NCI-H187 (cell line): ENCODE measurements at regions not wholly inside any gene's neighbourhood (a gene's known extent, or its start where the extent isn't known, plus 50 kb on each side); places are given as distances from the start of the nearest gene placed in this dataset.

ENCODE experiments used
- DNase-seq, 2 experiments: peaks; one replicate each; lab custom pipeline; 2025; lab: John Stamatoyannopoulos, UW

GRCh38 chr20:39875492-39876110, 813.4 kb downstream of the MAFB start:
- DNase-seq: no peak

DNA sequence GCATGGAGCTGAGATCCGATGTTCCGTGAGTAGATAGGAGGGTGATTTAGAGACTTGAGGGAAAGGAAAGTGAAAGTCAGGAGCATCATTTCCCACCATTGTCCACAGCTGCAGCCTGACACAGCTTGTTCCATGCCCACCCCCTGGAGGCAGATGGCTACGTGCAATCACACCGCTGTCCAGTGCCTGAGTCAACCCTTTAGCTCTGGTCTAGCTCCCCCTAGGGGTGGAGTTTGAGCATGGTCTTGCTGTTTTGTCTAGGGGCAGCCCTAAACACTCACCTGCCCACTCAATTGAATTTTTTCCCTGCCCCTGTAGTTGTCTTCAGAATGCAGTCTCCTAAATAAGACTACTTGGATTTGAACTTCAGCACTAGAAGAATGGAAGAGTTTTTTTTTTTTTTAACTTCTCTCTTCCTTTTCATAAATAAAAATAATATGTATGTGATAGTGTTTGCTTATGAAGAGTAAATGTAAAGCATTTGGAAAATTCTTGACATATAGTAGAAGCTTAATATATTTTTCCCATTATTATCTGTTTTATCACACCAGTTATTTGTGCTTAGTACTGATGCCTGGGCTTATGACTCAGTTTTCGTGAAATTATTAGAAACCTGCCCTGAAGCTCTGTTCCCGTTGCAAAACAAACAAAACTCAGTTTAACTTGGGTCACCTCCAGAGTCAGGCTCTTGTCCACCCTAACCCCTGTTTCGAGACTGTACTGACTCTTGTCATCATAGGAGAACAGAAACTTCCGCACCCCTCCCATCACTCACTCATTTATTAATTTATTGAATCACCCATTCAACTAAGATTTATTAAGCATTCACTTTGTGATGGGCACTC, 814.8 kb downstream of the MAFB start:
- peak; percentile 59 to 83 for DNase-seq

GRCh38 chr20:39873286-39873685, 815.8 kb downstream of the MAFB start:
- DNase-seq: peak in 1 of 2 experiments; percentile 32

GRCh38 chr20:39871013-39871412, 818.0 kb downstream of the MAFB start:
- no peak for DNase-seq

DNA sequence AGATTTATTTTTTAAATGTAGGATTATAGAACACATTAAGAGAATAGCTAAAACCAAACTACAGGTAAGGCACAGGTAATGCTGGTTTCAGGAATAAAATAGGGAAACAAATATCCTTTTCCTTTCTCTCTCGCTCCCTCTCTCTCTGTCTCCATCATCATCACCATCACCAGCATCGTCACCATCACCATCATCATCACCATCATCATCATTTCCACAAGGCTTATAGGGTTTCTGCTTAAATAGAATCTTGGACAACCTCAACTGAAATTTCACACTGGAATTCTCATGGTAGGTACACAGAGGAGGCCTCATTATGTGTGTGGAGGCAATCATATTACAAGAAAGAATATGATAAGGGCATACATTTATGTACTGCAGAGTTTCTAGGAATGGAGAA, 823.6 kb downstream of the MAFB start:
- DNase-seq: no peak

DNA sequence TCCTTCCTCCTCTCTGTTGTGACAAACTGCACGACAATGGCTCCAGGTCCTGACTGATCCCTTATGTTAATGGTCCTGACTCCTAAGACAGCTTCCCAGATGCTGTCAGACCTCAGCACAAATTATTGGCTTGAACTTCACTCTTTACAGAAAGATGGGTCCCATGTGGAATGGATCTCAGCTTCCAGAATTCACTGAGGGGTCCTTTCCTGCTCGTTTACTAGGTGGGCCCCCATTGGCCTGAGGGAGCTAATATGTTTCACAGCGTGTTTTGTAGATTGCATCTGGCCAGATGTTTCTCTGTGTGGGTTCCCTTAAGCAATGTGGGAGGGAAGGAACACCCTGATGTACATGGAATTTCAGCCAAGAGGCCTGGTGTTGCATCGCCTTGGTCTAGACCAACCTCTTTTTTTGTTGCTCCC, 826.6 kb downstream of the MAFB start:
- no peak for DNase-seq

DNA sequence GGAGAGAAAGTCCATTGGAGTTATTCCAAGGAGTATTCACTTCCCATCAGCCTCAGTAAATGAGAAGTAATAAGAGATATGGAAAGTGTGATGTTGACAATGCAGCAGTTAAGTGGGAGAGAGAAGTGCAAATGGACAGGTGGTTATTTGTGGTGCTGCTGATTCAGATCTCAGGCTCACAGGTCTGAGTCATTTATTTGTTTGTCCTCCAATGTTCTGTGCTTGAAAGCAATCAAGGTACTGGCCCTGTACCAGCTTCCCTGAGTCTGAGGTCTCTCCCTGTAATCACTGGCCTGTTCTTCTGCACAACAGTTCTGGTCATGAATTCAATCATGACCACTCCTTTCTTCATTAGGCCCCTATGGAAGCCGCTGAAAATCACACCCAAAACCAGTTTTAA, 827.7 kb downstream of the MAFB start:
- DNase-seq: peak; percentile 11 to 33

GRCh38 chr20:39857835-39858234, 831.2 kb downstream of the MAFB start:
- DNase-seq: no peak

DNA sequence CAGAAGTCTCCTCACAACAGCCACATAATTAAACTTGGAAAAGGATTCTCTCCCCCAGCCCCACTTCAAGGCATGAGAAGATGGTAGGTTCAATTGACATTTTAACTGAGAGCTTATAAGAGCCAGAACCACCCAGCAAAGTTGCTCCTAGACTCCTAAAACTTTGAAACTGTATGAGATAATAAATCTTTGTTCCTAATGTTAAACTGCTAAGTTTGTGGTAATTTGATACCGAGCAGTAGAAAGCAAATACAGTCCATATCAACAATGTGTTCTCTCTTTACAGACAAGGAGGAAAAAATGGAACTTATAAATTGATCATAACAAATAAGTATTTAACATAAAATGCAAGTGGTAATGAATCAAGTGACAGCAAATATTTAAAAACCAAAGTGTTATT, 831.8 kb downstream of the MAFB start:
- no peak for DNase-seq

GRCh38 chr20:39855799-39856198, 833.2 kb downstream of the MAFB start:
- no peak for DNase-seq

- DNase-seq: no peak
These were observed 834.0 kb downstream of the MAFB start for GRCh38 chr20:39855056-39855455.

- DNase-seq: no peak
These were observed 835.4 kb downstream of the MAFB start for GRCh38 chr20:39853636-39854035.

DNA sequence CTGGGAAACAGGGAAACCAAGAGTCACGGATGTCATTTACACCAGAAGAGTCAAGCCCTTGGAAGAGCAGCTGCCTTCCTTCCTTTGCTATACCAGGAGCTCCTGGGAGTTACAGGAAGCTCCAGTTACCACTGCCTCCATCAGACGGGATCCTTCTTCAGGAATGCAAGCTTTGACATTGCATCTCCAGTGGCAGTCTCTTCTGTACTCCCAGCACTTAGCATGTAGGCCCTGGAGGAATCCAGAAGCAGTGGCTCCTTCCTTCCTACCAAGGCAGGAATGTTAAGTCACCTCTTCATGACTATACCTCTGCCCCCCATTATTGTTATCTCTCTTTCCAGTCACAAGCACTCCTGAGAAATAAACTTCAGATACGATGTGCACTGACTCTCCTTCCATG, 836.0 kb downstream of the MAFB start:
- DNase-seq: no peak

DNA sequence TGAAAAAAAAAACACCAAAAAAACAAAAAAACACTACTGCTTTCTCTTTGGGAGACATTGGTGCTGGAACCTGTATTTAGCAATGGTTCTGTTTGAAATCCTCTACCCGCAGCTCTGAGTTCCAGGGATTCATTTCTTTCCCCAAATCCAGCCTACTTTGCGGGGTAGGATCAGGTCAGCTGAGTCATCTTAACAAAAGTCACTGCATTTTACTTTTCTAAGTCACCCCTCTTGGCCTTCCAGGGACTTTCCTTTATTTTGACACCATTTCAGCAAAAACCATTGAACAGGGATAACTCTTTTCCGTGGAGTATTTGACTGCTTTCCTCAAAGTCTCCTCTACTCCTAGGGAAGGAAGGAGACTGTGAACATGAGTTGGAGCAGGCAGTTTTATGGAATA, 837.6 kb downstream of the MAFB start:
- DNase-seq: no peak

DNA sequence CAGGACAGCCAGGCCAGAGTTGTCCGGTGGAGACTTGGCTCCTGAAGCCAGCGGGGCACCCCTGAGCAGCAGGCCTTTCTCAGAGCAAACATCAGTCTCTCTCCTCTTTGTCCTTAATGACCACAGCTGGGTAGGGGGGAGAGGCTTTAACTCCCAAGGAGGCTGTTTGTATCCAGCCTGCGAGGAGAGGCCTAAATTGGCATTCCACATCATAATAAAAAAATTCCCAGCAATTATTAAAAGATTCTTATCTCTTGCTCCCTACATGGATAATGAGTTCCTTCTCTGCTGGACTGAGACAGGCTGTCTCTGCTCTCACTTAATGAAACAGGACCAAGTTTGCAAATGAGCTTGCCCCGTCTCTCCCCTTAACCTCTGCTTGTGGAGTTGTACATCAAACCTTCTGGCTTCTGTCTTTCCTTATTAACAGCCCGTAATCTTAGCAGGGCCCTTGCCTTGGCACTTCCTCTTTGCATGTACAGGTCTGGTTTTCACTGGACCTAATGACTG, 838.2 kb downstream of the MAFB start:
- no peak for DNase-seq

DNA sequence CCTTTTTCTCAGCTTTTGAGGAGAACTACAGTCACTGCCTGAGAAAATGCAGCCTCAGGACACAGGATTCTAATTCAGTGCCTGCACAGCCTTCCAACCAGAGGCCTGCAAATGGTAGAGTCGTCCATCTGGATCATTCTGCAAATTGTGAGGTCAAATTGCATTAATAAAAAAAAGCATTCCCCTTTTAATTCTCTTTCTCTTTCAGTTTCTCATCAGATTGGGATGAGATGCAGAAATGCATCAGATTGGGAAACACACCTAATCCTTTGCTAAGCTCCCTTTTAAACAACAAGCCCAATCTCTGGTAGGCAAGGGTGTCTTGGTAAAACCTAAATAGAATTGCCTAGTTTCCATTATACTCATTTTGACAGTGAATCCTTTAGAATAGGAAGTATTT, 838.8 kb downstream of the MAFB start:
- DNase-seq: no peak

DNA sequence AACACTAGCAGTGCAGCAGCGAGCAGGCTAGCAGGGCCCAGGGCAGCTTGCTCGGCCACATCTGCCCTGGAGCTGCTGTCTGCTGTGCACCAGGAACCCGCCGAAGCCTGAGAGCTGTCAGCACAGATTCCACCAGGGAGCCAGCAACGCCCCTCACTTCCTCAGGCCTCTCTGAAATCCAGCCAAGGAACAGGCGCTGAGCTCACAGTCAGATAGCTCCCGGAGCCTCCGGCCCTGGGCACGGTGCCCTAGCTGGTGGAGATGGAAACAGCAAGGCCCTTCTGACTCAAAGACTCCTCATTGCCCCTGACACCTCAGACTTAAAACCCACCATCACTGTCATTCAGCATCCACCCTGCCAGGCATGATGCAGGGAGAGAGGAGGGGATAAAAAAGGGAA, 839.4 kb downstream of the MAFB start:
- DNase-seq: no peak

DNA sequence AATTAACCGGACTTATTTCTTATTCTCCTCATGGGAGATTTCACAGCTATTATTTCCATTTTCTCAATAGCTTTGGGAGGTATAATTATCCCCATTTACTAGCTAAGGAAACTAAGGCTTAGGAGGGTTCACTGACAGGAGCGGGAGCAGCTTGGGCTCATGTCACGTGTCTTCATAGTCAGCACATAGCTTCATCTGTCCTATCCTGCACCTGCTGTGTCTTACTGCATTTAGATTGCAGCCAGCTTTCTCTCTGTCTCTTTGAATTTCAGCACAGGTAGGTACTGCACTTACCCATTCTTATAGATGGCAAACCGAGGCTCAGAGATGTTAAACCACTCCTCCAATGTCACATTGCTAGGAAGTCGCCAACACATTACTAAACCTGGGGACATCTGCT, 839.9 kb downstream of the MAFB start:
- DNase-seq: no peak

GRCh38 chr20:39839399-39840119, 849.5 kb downstream of the MAFB start:
- DNase-seq: no peak

DNA sequence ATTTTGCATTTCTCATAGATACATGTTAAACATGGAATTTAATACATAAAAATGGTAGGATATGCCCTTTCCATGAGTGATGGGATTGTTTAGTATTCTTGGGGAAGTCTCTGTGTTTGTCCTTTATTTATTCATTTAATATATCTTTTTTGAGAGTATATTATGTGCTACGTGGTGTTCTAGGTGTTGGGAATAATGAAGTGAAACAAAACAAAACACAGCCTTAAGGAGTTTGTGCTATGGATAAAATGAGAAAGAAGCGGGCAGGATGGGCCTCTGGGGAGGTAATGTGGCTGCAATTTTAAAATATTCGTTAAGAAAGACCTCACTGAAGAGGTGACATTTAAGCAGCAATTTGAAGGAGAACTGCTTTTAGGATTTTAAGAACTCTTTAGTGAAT, 851.5 kb downstream of the MAFB start:
- no peak for DNase-seq

GRCh38 chr20:39835130-39835842, 853.8 kb downstream of the MAFB start:
- DNase-seq: no peak

DNA sequence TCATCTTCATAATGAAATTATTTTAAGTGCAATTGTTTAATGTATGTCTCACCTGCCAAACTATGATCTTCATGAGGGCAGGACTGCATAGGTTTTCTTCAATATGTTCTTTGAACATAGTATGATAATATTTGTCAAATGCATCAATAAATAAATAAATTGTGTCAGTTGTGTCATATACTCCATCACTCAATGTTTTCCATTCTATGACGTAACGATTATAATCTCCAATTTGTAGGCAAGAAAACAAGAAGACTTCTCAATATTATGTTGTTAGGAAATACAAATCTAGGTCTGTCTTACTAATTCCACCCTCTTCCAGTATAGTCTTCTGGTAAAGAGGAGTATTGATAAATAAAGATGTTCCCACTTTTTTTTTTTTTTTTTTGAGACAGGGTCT, 858.1 kb downstream of the MAFB start:
- DNase-seq: no peak
